HG03571 (cell line): ENCODE measurements at regions not wholly inside any gene's neighbourhood (a gene's known extent, or its start where the extent isn't known, plus 50 kb on each side); places are given as distances from the start of the nearest gene placed in this dataset.
"Not testable (repeated sequence)": the region's sequence is repeated elsewhere in the genome, so short reads cannot be mapped to it uniquely, and the experiment has no call there.

Experiments used
- ATAC-seq: cut with Tn5 transposase; IDR thresholded peaks from one replicate; pipeline ENCODE4 v1.9.1; 2021; ENCODE audit not compliant: unreplicated experiment

GRCh38 chr1:143842058-143842457 is 129.7 kb downstream of the FAM72C start:
- ATAC-seq = not testable (repeated sequence)

GRCh38 chr1:143839182-143839581 is 132.6 kb downstream of the FAM72C start:
- not testable (repeated sequence) for ATAC-seq

DNA sequence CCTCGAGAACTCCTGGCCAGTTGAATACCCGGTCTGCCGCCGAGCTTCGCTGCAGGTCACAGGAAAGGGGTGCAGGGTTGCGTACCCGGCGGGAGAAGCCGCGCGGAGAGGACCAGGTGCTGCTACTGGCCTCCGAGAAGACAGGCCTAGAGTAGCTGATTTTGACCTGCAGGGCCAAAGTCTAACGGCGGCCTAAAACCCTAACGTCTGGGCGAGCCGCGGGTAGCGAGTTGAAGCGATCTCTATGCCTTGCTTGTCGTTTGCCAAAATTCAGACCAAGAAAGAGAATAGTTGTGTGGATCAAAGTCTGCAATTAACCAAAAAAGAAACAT is 133.2 kb downstream of the FAM72C start:
- not testable (repeated sequence) for ATAC-seq

- not testable (repeated sequence) for ATAC-seq
These were observed 133.7 kb downstream of the FAM72C start for GRCh38 chr1:143837924-143838597.

DNA sequence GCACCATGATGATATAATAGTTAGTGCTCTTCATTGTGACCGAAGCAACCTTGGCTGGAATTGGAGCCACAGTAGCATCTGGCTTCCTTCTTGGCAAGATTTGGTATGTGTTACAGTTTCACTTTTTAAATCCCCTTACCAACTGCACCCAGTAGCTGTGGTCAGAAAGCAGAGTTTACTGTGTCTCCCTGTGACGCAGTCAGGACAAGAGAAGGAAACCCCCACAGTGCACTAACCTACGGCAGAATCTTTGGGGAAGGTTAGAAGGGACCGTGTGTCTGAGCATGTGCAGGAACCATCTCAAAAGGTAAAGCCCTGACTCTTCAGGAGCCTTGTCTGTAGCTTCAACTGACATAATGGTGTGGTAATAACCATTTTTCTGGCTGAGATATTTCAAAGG is 138.4 kb downstream of the FAM72C start:
- ATAC-seq = not testable (repeated sequence)

DNA sequence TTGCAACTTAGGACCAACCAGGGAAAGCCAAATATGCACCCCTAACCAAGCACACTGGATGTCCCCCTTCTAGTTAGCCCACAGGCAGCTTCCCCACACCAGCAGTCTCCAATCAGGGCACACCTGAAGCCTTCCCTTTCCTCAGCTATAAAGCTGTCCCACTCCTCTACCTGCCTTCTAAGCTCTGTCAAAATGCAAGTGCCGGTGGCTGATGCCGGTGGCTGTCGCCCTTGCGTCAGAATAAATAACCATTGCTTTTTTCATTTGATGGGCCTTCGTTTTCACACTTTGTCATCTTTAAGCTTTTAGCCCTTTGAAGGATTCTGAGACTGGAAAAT is 139.4 kb downstream of the FAM72C start:
- not testable (repeated sequence) for ATAC-seq

DNA sequence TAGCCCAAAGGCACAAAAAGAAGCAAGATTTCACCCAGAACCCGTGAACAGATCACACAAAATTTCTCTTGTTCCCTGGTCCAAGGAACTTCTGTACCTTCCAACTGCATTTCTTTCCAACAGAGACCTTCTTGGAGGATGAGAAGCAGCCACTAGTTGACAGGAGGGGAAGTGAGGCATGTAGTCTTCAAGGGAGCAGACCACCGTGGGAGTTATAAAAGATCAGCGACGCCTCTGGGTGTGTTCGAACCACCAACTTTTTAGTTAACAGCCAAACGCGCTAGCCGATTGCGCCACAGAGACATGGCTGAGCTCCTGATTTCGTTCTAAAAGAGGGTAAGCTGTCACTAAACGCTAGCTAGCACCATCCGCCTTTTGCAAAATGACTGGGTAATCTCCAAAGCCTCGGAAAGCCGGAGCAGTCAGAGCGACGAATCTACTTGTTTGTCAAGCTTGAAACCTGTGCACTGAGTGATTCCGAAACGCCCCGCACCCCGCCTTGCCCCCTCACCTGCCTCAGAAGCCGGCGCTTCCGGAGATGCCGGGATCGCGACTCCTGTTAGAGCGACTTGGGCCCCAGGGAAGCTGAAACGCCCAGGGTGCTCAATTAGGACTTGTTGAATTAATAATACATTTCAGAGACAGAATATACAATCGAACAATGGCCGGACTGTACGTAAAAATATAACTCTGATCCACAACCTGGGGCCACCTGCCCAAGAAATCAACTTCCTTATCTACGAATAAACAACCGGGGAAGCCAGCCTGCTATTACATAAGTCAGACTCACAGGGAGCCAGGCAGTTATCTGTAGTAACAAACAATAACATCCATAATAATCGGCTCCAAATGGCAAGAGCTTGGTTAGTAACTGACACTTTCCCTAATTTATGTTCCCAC is 140.1 kb downstream of the FAM72C start:
- ATAC-seq = not testable (repeated sequence)

DNA sequence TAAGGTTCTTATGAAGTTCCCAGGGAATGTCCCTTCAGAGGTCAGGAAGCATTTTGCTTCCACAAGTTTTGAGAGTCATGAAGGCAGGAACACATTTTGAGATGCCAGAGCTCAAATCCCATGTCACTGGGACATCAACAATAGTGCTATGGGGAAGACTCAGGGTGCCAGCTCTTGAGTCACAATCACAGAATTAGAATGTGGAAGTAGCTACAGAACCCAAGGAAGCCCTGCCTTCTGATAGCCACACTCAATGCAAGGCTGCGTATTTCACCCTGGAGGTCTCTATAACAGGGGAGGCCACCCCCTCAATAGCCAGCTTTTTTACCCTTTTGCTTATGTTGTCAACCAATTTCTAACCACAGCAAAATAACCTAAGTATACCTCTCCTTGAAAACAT is 145.6 kb downstream of the FAM72C start:
- not testable (repeated sequence) for ATAC-seq

DNA sequence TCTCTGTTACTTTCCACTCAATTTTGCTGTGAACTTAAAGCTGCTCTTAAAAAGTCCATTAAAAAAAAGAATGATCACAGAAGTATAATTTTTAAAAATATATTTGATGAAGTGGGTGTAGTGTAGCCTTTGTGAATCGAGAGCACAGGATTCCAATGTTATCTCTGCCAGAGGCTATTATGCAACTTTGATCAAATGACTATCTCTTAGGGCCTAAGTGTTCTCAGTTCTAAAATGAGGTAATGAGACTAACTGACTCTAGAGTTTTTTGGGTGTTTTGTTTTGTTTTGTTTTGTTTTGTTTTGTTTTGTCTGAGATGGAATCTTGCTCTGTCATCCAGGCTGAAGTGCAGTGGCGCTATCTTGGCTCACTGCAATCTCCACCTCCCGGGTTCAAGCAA is 147.5 kb downstream of the FAM72C start:
- ATAC-seq = not testable (repeated sequence)

DNA sequence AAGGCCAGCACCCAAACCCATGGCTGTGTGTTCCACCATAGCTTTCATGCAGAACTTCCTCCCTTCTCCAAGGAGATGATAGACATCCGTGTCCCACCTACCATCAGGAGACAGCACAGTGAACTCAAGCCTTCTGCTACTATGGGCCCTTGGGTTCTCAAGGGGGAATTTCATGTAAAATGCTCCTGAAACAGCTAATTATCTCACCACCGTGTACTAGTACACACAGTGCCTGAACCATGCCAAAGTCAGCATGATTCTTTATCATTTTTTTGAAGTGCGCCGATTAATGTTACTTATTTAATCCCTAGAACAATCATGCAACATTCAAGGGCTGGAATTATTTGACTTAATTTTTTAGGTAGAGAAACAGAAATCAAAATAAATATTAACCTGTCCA is 151.7 kb downstream of the FAM72C start:
- not testable (repeated sequence) for ATAC-seq

DNA sequence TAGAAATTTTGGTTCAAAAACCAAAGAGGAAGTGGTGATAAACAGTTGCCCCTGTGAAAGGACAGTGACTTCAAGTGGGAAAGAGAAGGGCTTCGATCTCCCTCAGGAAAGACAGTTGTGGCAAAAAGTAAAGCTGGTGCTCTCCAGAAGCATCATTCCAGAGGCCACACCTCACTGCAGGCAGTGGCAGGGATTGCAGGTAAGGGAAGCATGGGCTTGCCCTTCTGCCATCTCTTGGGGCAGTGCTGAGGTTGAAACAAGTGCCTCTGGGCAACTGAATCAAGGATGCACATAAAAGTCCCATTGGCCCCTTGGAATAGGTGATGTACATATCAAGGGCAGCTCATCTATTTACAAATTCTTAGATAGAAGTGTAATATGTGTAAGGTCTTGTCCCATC is 155.4 kb downstream of the FAM72C start:
- not testable (repeated sequence) for ATAC-seq

GRCh38 chr1:143805374-143805773 is 166.4 kb downstream of the FAM72C start:
- not testable (repeated sequence) for ATAC-seq

GRCh38 chr1:143804707-143805356 is 167.0 kb downstream of the FAM72C start:
- ATAC-seq = not testable (repeated sequence)

DNA sequence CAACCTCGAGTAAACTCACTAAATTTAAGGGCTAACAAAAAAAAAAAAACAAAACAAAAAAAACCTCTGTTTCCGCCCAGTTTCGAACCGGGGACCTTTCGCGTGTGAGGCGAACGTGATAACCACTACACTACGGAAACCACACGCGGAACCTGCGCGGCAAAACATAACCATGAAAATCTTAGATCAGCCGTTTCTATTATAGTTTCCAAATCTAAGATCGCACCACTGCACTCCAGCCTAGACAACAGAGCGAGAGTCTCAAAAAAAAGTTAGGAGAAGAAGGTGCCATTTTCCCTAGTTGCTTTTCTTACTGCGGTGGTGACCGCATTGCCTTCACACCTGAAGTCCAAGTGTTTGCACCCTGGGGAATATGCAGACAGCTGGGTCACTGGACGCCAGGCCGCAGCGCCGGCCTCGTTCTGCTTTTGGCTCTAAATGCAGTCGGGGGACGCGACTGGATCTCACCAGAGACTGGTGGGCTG is 167.8 kb downstream of the FAM72C start:
- not testable (repeated sequence) for ATAC-seq

GRCh38 chr1:143803095-143803494 is 168.7 kb downstream of the FAM72C start:
- ATAC-seq = not testable (repeated sequence)

- not testable (repeated sequence) for ATAC-seq
These were observed 172.1 kb downstream of the FAM72C start for GRCh38 chr1:143799568-143800187.

- not testable (repeated sequence) for ATAC-seq
These were observed 175.4 kb downstream of the FAM72C start for GRCh38 chr1:143796369-143796768.

- not testable (repeated sequence) for ATAC-seq
These were observed 179.5 kb downstream of the FAM72C start for GRCh38 chr1:143792047-143792937.

- not testable (repeated sequence) for ATAC-seq
These were observed 185.4 kb downstream of the FAM72C start for GRCh38 chr1:143786381-143786780.

GRCh38 chr1:143785883-143786282 is 185.9 kb downstream of the FAM72C start:
- not testable (repeated sequence) for ATAC-seq
